Memory B cell (primary cell): ENCODE measurements at regions not wholly inside any gene's neighbourhood (a gene's known extent, or its start where the extent isn't known, plus 50 kb on each side); places are given as distances from the start of the nearest gene placed in this dataset.
"Not testable (repeated sequence)": the region's sequence is repeated elsewhere in the genome, so short reads cannot be mapped to it uniquely, and the experiment has no call there.

Source experiments
- ATAC-seq: fragments of 150-1000 bp; cut with Tn5 transposase; 2 replicates; pipeline ENCODE4 v1.10.0; 2021; ENCODE audit warnings: low read depth, mild to moderate bottlenecking, moderate library complexity
- DNase-seq, 2 donors: peaks; one replicate each; pipeline ENCODE4 v3.0.0; 2022; ENCODE audit warnings: low spot score in 2 of 2
- H3K27ac Mint-ChIP-seq: one replicate; pipeline ENCODE4 v1.8.0; 2022; ENCODE audit warnings: mild to moderate bottlenecking, moderate library complexity, mixed read lengths
- H3K27me3 Mint-ChIP-seq: one replicate; pipeline ENCODE4 v1.8.0; 2022; ENCODE audit warnings: mixed read lengths
- H3K36me3 Mint-ChIP-seq: one replicate; pipeline ENCODE4 v1.8.0; 2022; ENCODE audit warnings: mild to moderate bottlenecking, mixed read lengths
- H3K4me1 Mint-ChIP-seq: one replicate; pipeline ENCODE4 v1.8.0; 2022; ENCODE audit warnings: mixed read lengths
- H3K4me3 Mint-ChIP-seq: one replicate; pipeline ENCODE4 v1.8.0; 2022; ENCODE audit warnings: mild to moderate bottlenecking, moderate library complexity, mixed read lengths
- H3K9me3 Mint-ChIP-seq: one replicate; pipeline ENCODE4 v1.8.0; 2022; ENCODE audit warnings: mixed read lengths

DNA sequence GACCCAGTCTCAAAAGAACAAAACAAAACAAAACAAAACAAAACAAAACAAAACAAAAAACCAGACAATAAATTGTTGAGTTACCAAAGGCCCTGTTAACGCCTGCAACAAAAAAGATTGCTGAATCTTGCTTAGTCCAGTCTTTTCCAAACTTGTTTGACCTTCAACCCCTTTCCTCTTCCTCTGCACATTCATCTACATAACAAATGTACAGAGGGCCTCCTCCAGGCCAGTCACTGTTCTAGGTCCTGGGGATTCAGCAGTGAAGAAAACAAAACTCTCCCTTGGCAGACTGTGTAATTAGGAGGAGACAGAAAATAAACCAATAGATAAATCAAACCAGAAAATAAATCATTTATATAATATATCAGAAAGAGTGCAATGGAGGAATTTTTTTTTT lies 294.0 kb upstream of the ADGRL2 start:
- no peaks in the 10 kb centered on the region for H3K36me3 Mint-ChIP-seq
- H3K27me3 Mint-ChIP-seq: no peaks in the 10 kb centered on the region
- no peak overlapping the region for H3K27ac Mint-ChIP-seq
- ATAC-seq (no peak), DNase-seq (no peak)
- H3K4me3 Mint-ChIP-seq: no peak overlapping the region
- peaks cover 9% of the 10 kb centered on the region for H3K4me1 Mint-ChIP-seq
- peaks cover 2% of the 10 kb centered on the region for H3K9me3 Mint-ChIP-seq

- Mint-ChIP-seq H3K27me3 (no peaks in the 10 kb centered on the region), H3K9me3 (peaks cover 2% of the 10 kb centered on the region), H3K36me3 (no peaks in the 10 kb centered on the region), H3K27ac (peak overlapping the region; percentile 66), H3K4me3 (peak overlapping the region; percentile 17), H3K4me1 (peaks cover 9% of the 10 kb centered on the region)
- DNase-seq (peak in 1 of 2 donors; percentile 31), ATAC-seq (peak; percentile 99)
Observed at GRCh38 chr1:81505831-81506230, 294.9 kb upstream of the ADGRL2 start.

GRCh38 chr1:81504820-81505219 lies 295.9 kb upstream of the ADGRL2 start:
- not testable (repeated sequence) for H3K9me3 Mint-ChIP-seq, H3K4me1 Mint-ChIP-seq, H3K4me3 Mint-ChIP-seq, DNase-seq, H3K36me3 Mint-ChIP-seq, H3K27me3 Mint-ChIP-seq, ATAC-seq, H3K27ac Mint-ChIP-seq

GRCh38 chr1:81502705-81503104 lies 298.0 kb upstream of the ADGRL2 start:
- DNase-seq, H3K4me3 Mint-ChIP-seq, H3K9me3 Mint-ChIP-seq, H3K4me1 Mint-ChIP-seq, H3K27ac Mint-ChIP-seq, H3K27me3 Mint-ChIP-seq, ATAC-seq, H3K36me3 Mint-ChIP-seq: not testable (repeated sequence)

DNA sequence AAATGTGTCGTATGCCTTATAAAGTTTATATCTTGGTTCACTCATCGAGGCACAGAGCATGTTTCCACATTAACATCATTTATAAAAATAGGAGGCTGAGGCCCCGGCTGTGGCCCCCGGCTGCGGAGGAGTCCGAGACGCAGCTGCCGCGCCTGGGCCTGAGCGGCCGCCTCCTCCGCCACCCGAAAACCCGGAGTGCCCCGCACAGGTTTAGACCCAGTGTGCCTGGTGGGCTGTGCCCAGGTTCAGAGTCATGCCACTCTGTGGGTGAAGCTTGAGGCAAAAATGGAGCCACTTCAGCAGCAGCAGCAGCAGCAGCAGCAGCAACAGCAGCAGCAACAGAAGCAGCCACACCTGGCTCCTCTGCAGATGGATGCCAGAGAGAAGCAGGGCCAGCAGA lies 299.2 kb upstream of the ADGRL2 start:
- H3K9me3 Mint-ChIP-seq, H3K27ac Mint-ChIP-seq, H3K4me1 Mint-ChIP-seq, DNase-seq, H3K27me3 Mint-ChIP-seq, ATAC-seq, H3K36me3 Mint-ChIP-seq, H3K4me3 Mint-ChIP-seq: not testable (repeated sequence)

DNA sequence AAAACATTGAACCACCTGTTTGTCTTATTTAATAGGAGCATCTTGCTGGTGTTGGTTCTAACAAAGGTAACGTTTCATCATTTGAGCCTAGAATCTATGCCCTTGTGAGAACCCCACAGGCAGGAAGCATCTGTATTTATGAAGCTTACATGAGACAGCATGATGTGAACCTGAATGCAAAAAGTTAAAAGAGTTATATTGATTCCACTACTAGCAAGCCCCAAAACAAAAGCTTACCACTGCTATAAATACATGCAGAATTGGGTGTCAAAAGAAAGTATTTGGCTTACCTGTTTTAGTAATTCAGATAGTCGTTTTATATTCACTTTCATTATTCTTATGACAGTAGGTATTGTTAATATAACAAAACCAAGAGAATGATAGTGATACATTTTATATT lies 301.2 kb upstream of the ADGRL2 start:
- no peak overlapping the region for H3K4me3 Mint-ChIP-seq
- no peak overlapping the region for H3K27ac Mint-ChIP-seq
- H3K9me3 Mint-ChIP-seq: no peaks in the 10 kb centered on the region
- no peak for DNase-seq
- ATAC-seq: no peak
- H3K36me3 Mint-ChIP-seq: no peaks in the 10 kb centered on the region
- H3K27me3 Mint-ChIP-seq: no peaks in the 10 kb centered on the region
- no peaks in the 10 kb centered on the region for H3K4me1 Mint-ChIP-seq

- ATAC-seq (no peak), DNase-seq (no peak)
- no peak overlapping the region for H3K4me3 Mint-ChIP-seq
- no peaks in the 10 kb centered on the region for H3K4me1 Mint-ChIP-seq
- no peaks in the 10 kb centered on the region for H3K9me3 Mint-ChIP-seq
- no peaks in the 10 kb centered on the region for H3K27me3 Mint-ChIP-seq
- H3K36me3 Mint-ChIP-seq: no peaks in the 10 kb centered on the region
- no peak overlapping the region for H3K27ac Mint-ChIP-seq
Observed at GRCh38 chr1:81498471-81499462, 302.0 kb upstream of the ADGRL2 start.

- Mint-ChIP-seq H3K27ac (no peak overlapping the region), H3K4me3 (no peak overlapping the region), H3K4me1 (no peaks in the 10 kb centered on the region), H3K27me3 (no peaks in the 10 kb centered on the region), H3K9me3 (no peaks in the 10 kb centered on the region), H3K36me3 (no peaks in the 10 kb centered on the region)
- ATAC-seq (no peak), DNase-seq (no peak)
Observed at GRCh38 chr1:81496349-81496748, 304.4 kb upstream of the ADGRL2 start.

GRCh38 chr1:81493102-81493869 lies 307.4 kb upstream of the ADGRL2 start:
- Mint-ChIP-seq H3K4me3 (no peak overlapping the region), H3K36me3 (no peaks in the 10 kb centered on the region), H3K27ac (no peak overlapping the region), H3K4me1 (no peaks in the 10 kb centered on the region), H3K27me3 (no peaks in the 10 kb centered on the region), H3K9me3 (peaks cover 6% of the 10 kb centered on the region)
- DNase-seq (no peak), ATAC-seq (no peak)

DNA sequence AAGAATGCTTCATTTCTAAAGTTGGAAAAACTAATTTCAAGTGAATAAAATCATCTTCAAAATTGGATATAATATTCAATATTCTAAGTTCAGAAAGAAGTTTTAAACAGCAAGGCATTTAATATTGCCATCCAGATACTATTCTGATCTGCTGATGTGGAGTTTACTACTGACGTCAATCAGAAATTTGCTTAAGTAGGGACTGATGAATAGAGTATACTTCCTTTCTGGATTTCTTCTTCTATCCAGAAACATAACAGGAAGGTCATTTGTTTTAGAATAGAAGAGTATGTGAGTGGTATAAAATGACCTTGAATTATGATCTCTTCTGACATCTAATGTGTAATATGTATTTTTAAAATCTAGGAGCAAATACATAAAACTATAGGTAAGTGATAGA lies 308.1 kb upstream of the ADGRL2 start:
- no peak for DNase-seq
- no peak for ATAC-seq
- no peaks in the 10 kb centered on the region for H3K36me3 Mint-ChIP-seq
- peaks cover 6% of the 10 kb centered on the region for H3K9me3 Mint-ChIP-seq
- H3K4me1 Mint-ChIP-seq: no peaks in the 10 kb centered on the region
- no peaks in the 10 kb centered on the region for H3K27me3 Mint-ChIP-seq
- no peak overlapping the region for H3K27ac Mint-ChIP-seq
- no peak overlapping the region for H3K4me3 Mint-ChIP-seq

GRCh38 chr1:81490614-81491013 lies 310.1 kb upstream of the ADGRL2 start:
- no peak for ATAC-seq
- H3K9me3 Mint-ChIP-seq: peaks cover 6% of the 10 kb centered on the region
- H3K36me3 Mint-ChIP-seq: no peaks in the 10 kb centered on the region
- H3K27ac Mint-ChIP-seq: no peak overlapping the region
- DNase-seq: no peak
- H3K4me1 Mint-ChIP-seq: no peaks in the 10 kb centered on the region
- H3K4me3 Mint-ChIP-seq: no peak overlapping the region
- H3K27me3 Mint-ChIP-seq: no peaks in the 10 kb centered on the region

GRCh38 chr1:81489372-81489934 lies 311.3 kb upstream of the ADGRL2 start:
- Mint-ChIP-seq H3K36me3 (no peaks in the 10 kb centered on the region), H3K4me1 (no peaks in the 10 kb centered on the region), H3K27me3 (no peaks in the 10 kb centered on the region), H3K9me3 (peaks cover 6% of the 10 kb centered on the region), H3K27ac (no peak overlapping the region), H3K4me3 (no peak overlapping the region)
- DNase-seq: no peak
- ATAC-seq: no peak

GRCh38 chr1:81484284-81484683 lies 316.4 kb upstream of the ADGRL2 start:
- DNase-seq (no peak), ATAC-seq (no peak)
- Mint-ChIP-seq H3K36me3 (no peaks in the 10 kb centered on the region), H3K9me3 (peaks cover 6% of the 10 kb centered on the region), H3K4me3 (no peak overlapping the region), H3K4me1 (no peaks in the 10 kb centered on the region), H3K27me3 (peaks cover 3% of the 10 kb centered on the region), H3K27ac (no peak overlapping the region)

- H3K36me3 Mint-ChIP-seq: no peaks in the 10 kb centered on the region
- DNase-seq: no peak
- peaks cover 11% of the 10 kb centered on the region for H3K27me3 Mint-ChIP-seq
Observed at GRCh38 chr1:81478219-81478618, 322.5 kb upstream of the ADGRL2 start.

More at GRCh38 chr1:81478219-81478618, 322.5 kb upstream of the ADGRL2 start:
- peaks cover 2% of the 10 kb centered on the region for H3K9me3 Mint-ChIP-seq
- no peak overlapping the region for H3K27ac Mint-ChIP-seq
- no peak for ATAC-seq
- no peak overlapping the region for H3K4me3 Mint-ChIP-seq
- no peaks in the 10 kb centered on the region for H3K4me1 Mint-ChIP-seq
